GM06990 (cell line): ENCODE measurements at regions not wholly inside any gene's neighbourhood (a gene's known extent, or its start where the extent isn't known, plus 50 kb on each side); places are given as distances from the start of the nearest gene placed in this dataset.

Experiments
- DNase-seq: peaks from one replicate; pipeline ENCODE4 v3.0.0-alpha.2; 2011; ENCODE audit not compliant: insufficient read length; ENCODE audit errors: extremely low read depth
- H3K27me3 ChIP-seq: replicated peaks from 2 replicates; pipeline ENCODE4 v1.6.0; 2011; ENCODE audit warnings: low read length; ENCODE audit not compliant: control insufficient read depth, insufficient read depth
- H3K36me3 ChIP-seq: 2 replicates; pipeline ENCODE4 v1.5.1; 2011; ENCODE audit warnings: low read length; ENCODE audit not compliant: control insufficient read depth, insufficient read depth
- H3K4me3 ChIP-seq: replicated peaks from 2 replicates; pipeline ENCODE4 v1.5.1; 2011; ENCODE audit warnings: low read depth, mild to moderate bottlenecking, control low read depth, low read length
- TF ChIP-seq, protein P1 (sequence below): IDR thresholded peaks from 2 replicates; pipeline ENCODE4 v1.5.1; 2011; ENCODE audit warnings: low read length, control low read depth, mild to moderate bottlenecking, inconsistent platforms; ENCODE audit not compliant: insufficient read depth, poor library complexity, severe bottlenecking

DNA sequence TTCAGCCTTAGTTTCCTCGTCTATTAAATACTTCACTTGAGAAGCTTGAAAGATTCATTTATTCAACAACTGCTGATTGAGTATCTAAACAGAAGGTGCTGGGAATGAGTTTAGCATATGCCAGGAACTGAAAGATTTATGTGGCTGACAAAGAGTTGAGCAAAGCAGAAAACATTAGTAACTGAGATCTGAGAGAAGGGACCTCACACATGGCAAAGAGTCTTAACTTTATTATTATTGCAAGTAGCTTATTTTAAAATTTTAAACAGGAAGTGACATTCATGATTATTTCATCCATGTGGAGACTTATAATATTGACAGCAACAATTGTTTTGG, 133.6 kb downstream of the CASP12 start:
- no peak for DNase-seq
- H3K36me3 ChIP-seq: no peaks in the 10 kb centered on the region
- no peak overlapping the region for H3K4me3 ChIP-seq
- TF ChIP-seq, protein P1, sequence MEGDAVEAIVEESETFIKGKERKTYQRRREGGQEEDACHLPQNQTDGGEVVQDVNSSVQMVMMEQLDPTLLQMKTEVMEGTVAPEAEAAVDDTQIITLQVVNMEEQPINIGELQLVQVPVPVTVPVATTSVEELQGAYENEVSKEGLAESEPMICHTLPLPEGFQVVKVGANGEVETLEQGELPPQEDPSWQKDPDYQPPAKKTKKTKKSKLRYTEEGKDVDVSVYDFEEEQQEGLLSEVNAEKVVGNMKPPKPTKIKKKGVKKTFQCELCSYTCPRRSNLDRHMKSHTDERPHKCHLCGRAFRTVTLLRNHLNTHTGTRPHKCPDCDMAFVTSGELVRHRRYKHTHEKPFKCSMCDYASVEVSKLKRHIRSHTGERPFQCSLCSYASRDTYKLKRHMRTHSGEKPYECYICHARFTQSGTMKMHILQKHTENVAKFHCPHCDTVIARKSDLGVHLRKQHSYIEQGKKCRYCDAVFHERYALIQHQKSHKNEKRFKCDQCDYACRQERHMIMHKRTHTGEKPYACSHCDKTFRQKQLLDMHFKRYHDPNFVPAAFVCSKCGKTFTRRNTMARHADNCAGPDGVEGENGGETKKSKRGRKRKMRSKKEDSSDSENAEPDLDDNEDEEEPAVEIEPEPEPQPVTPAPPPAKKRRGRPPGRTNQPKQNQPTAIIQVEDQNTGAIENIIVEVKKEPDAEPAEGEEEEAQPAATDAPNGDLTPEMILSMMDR: no peak
- H3K27me3 ChIP-seq: no peaks in the 10 kb centered on the region

DNA sequence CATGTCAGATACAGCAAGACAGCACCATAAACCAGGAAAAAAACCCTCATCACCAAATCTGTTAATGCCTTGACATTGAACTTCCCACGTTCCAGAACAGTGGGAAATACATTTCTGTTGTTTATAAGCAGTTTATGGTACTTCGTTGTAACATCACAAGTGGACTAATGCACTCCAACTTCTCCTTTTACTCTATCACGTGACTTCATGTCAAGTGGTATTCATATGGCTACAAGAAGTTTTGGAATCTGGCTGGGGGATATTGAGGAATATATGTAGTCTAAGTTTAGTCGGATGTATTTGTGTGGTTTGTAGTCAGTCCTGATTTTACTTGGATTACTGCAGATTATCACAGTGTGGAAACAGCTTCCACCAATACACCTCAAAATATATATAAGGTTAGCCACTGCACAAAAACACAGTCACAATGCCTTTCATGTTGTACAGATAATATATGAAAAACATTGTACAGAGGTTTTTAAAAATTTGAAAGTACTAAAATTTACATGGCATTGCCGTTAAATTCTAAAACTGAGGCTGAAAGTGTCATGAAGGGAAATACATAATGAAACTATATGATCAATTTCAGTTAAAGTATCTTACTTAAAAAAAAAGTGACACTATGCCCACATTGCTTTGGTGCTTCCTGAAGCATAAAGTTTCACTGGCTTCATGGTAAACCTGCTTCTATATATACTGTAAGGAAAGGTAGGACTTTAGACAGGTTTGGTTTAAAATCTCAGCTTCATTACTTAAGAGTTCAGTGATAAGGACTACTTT, 134.1 kb downstream of the CASP12 start:
- Histone ChIP-seq H3K36me3 (no peaks in the 10 kb centered on the region), H3K4me3 (no peak overlapping the region), H3K27me3 (no peaks in the 10 kb centered on the region)
- TF ChIP-seq, protein P1: no peak
- DNase-seq: no peak

DNA sequence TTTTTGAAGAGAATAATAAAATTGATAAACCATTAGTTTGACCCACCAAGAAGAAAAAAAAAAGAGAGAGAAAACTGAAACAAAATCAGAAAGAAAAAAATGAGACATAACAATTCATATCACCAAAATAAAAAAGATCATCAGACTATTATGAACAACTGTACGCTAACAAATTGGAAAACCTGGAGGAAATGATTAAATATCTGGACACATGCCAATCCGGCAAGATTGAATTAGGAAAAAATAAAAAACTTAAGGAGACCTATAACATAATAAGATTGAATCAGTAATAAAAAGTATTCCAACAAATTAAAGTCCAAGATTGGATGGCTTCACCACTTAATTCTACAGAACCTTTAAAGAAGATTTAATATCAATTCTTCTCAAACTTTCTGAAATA, 136.7 kb downstream of the CASP12 start:
- TF ChIP-seq, protein P1: no peak
- Histone ChIP-seq H3K4me3 (no peak overlapping the region), H3K36me3 (no peaks in the 10 kb centered on the region), H3K27me3 (no peaks in the 10 kb centered on the region)
- DNase-seq: no peak

DNA sequence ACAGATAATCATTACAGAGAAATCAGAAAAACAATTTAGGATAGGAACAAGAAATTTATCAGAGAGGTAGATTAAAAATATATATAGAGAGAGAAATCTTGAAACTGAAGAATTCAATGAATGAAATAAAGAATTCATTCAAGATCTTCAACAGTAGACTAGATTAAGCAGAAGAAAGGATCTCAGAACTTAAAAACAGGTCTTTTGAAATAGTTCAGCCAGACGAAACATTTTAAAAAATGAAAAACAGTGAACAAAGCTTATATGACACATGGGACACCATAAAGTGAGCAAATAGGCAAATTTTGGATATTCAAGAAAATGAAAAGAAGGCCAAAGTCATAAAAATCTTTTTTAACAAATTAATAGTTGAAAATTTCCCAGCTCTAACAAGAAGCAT, 138.8 kb downstream of the CASP12 start:
- Histone ChIP-seq H3K27me3 (no peaks in the 10 kb centered on the region), H3K4me3 (no peak overlapping the region), H3K36me3 (no peaks in the 10 kb centered on the region)
- TF ChIP-seq, protein P1: no peak
- DNase-seq: no peak

DNA sequence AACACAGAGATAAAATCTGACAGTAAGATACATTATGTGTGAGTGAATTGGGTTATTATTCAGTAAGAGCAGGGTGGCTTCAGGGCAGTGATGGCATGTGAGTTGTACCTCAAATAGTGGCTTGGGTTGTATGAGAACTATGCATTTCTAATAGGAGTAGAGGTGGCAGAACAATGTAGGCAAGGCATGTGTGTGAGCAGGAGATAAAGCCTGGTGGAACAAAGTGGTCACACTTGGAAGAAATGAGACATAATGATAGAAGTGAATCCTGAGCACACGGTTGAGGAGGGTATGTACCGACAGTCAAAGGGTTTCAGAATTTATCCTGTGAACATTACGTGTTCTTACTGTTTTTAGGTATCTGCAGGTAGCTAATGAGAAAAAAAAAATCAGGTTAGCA, 159.3 kb downstream of the CASP12 start:
- H3K27me3 ChIP-seq: no peaks in the 10 kb centered on the region
- TF ChIP-seq, protein P1: no peak
- H3K4me3 ChIP-seq: no peak overlapping the region
- no peak for DNase-seq
- H3K36me3 ChIP-seq: no peaks in the 10 kb centered on the region

DNA sequence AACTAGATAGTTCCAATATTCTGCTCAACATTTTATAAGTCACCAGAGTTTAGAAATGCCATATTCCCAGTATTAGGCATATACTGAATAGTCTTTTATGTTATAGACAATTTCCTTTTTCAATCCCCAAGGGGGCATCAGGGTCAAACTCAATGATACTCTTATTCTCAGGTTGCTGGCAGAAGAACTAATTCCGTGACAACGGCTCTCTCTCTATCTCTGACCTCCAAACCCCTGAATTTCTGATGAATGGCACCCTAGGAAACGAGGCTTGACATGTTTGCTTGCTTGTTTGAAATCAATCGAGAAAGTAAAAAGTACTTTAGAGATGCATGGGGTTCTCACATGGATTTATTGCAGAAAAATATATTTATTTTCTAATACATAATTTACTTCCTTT, 160.1 kb downstream of the CASP12 start:
- no peak for DNase-seq
- H3K4me3 ChIP-seq: no peak overlapping the region
- no peaks in the 10 kb centered on the region for H3K27me3 ChIP-seq
- no peaks in the 10 kb centered on the region for H3K36me3 ChIP-seq
- TF ChIP-seq, protein P1: no peak
